Epithelial cell of proximal tubule (primary cell): ENCODE measurements at regions not wholly inside any gene's neighbourhood (a gene's known extent, or its start where the extent isn't known, plus 50 kb on each side); places are given as distances from the start of the nearest gene placed in this dataset.

ENCODE experiments used
- DNase-seq: peaks from one replicate; pipeline ENCODE4 v3.0.0-alpha.2; 2011; ENCODE audit warnings: low read depth
- H3K4me3 ChIP-seq: 2 replicates; pipeline ENCODE4 v1.5.1; 2011; ENCODE audit warnings: low read depth, mild to moderate bottlenecking, low read length
- TF ChIP-seq, protein P1 (sequence below): conservative IDR thresholded peaks from 2 replicates; pipeline ENCODE4 v1.5.1; 2012; ENCODE audit warnings: low read depth, mild to moderate bottlenecking, low read length

DNA sequence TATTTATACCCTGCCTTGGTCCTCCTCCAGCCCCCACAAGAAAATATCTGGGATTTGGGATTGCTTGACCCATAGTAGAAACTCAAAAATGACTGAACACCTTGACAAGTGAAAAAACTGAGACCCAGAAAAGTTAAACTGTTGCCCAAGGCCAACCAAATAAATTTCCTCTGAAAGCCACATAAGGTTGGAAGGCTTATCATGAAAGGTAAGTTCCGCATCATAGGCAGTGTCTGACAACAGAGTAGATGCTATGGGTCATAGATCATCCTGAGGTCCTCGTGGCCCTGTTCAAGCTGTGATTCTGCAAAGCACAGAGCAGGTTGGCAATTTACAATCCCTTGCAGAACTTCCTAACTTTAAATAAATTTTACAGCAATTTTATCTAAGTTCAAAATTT is 140.8 kb upstream of the TSC22D2 start:
- no peak for DNase-seq
- TF ChIP-seq, protein P1, sequence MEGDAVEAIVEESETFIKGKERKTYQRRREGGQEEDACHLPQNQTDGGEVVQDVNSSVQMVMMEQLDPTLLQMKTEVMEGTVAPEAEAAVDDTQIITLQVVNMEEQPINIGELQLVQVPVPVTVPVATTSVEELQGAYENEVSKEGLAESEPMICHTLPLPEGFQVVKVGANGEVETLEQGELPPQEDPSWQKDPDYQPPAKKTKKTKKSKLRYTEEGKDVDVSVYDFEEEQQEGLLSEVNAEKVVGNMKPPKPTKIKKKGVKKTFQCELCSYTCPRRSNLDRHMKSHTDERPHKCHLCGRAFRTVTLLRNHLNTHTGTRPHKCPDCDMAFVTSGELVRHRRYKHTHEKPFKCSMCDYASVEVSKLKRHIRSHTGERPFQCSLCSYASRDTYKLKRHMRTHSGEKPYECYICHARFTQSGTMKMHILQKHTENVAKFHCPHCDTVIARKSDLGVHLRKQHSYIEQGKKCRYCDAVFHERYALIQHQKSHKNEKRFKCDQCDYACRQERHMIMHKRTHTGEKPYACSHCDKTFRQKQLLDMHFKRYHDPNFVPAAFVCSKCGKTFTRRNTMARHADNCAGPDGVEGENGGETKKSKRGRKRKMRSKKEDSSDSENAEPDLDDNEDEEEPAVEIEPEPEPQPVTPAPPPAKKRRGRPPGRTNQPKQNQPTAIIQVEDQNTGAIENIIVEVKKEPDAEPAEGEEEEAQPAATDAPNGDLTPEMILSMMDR = no peak
- no peak overlapping the region for H3K4me3 ChIP-seq

DNA sequence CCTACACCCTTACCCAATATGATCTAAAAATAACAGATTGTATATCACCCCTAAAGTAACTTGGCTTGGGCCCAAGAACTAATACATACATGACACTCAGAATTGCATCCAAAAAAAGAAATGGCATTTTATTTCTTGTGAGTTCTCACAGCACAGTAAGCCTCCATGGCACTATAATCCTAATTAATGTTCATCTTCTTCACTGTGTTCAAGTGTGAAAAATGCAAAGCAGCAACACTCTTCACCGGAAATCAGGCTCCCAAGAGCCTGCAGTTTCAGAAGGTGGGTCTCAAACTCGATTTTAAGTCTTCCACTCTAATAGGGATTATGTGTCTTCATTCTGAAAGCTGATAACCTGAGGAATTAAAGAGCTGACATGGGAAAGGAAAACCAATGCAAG is 142.8 kb upstream of the TSC22D2 start:
- DNase-seq = no peak
- TF ChIP-seq, protein P1 = no peak
- no peak overlapping the region for H3K4me3 ChIP-seq

DNA sequence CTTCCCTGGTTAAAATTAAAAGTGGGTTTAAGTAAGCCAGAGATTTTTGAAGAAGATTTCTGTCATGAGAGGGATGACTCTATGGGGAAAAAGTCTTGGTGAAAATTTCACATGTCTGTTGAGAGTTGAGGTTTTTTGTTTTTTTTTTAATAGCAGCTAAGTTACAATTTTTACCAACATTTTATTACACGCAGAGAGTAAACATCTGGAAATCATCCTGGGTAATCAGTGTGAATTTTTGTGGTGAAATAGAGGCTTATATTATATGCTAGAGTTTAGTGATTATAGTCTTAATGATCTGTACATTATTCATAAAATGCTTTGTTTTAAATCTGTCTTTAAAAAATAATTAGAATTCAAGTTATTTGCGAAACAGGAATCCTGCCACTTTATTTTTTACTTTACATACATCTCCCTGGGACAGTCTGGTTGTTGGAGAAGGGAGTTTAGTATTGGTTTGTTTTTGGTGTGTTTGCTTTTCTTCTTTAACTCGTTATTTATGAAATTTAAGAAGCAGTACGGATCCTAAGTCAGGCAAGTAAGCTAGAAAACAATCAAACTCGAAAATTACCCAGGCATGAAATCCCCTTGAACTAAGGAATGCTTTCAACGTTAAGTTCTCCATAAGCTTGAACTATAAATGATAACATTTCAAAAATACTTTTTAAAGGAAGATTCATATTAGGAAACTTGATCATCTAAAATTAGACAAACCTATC is 143.4 kb upstream of the TSC22D2 start:
- H3K4me3 ChIP-seq = no peak overlapping the region
- TF ChIP-seq, protein P1 = no peak
- DNase-seq = no peak

DNA sequence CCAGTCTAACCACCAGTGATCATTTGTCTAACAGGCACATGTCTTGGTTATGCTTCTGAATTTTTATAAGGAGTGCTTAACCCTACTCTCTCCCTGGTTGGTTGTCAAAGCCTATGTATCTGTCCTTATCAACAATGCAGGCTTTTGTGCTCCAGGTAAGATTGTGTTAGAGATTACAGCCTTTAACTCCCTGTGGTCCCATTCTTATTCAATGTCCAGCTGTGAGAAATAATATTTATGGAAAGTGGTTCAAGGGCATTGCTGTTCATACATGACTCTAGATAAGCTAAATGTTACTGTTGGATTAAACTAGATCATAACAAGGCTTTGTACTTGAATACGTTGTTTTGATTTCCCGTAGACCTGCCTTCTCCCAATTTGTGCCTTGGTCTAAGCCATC is 146.1 kb upstream of the TSC22D2 start:
- H3K4me3 ChIP-seq = no peak overlapping the region
- TF ChIP-seq, protein P1 = no peak
- no peak for DNase-seq

DNA sequence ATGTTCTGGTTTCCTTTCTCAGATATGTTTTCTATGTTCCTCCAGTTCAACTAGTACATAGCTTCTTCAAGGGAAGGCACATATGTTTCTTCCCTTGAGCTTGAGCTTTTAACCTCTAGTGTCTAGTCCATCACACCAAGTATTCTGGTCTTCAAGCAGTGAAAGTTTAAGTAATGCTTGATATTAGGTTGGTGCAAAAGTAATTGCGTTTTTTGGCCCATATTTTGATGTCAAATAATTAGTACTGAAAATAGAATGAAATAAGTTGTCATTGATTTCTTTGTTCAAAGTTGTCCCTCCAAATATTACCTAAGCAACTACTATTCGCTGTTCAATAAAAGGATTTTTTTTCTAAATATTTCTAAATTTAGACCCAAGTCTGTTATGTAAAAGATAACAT is 146.7 kb upstream of the TSC22D2 start:
- no peak for DNase-seq
- TF ChIP-seq, protein P1 = no peak
- H3K4me3 ChIP-seq = no peak overlapping the region

DNA sequence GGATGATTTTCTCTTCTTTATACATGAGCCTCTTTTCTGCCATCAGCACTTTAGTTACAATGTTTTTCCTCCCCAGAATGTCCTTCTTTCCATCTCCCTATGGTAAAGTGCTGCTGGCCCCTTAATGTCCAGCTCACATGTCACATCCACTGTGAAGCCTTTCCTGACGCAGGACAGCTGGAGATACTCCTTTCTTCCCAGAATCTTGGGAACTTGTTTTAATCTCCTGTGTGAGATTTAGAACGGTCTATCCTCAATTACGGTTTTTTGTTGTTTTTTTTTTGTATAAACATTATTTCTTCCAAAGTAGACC is 147.7 kb upstream of the TSC22D2 start:
- TF ChIP-seq, protein P1 = no peak
- no peak overlapping the region for H3K4me3 ChIP-seq
- no peak for DNase-seq
